Activated effector memory CD4-positive, alpha-beta T cell treated with Interleukin-2 at 50 U/mL for 16 hours (primary cell): ENCODE measurements at regions not wholly inside any gene's neighbourhood (a gene's known extent, or its start where the extent isn't known, plus 50 kb on each side); places are given as distances from the start of the nearest gene placed in this dataset.

ENCODE experiments used
- DNase-seq: peaks from one replicate; pipeline ENCODE4 v3.0.0-alpha.2; 2020

- no peak for DNase-seq
Observed at GRCh38 chr5:6872441-6873160, 159.4 kb downstream of the TENT4A start.

GRCh38 chr5:6873359-6873758 is 160.1 kb downstream of the TENT4A start:
- no peak for DNase-seq

- DNase-seq: no peak
Observed at GRCh38 chr5:6875376-6875775, 162.1 kb downstream of the TENT4A start.

GRCh38 chr5:6877986-6878828 is 165.0 kb downstream of the TENT4A start:
- no peak for DNase-seq

GRCh38 chr5:6885581-6885980 is 172.3 kb downstream of the TENT4A start:
- DNase-seq: no peak

- DNase-seq: no peak
Observed at GRCh38 chr5:6886866-6887265, 173.6 kb downstream of the TENT4A start.

- no peak for DNase-seq
Observed at GRCh38 chr5:6889030-6889429, 175.8 kb downstream of the TENT4A start.

- no peak for DNase-seq
Observed at GRCh38 chr5:6899221-6899620, 186.0 kb downstream of the TENT4A start.

- no peak for DNase-seq
Observed at GRCh38 chr5:6900247-6901227, 187.3 kb downstream of the TENT4A start.

GRCh38 chr5:6902094-6902493 is 188.9 kb downstream of the TENT4A start:
- DNase-seq: no peak

- DNase-seq: no peak
Observed at GRCh38 chr5:6902597-6902996, 189.4 kb downstream of the TENT4A start.

- no peak for DNase-seq
Observed at GRCh38 chr5:6903934-6904333, 190.7 kb downstream of the TENT4A start.

- no peak for DNase-seq
Observed at GRCh38 chr5:6904860-6905259, 191.6 kb downstream of the TENT4A start.

GRCh38 chr5:6905423-6905822 is 192.2 kb downstream of the TENT4A start:
- DNase-seq: no peak

GRCh38 chr5:6905883-6906282 is 192.7 kb downstream of the TENT4A start:
- no peak for DNase-seq

- DNase-seq: no peak
Observed at GRCh38 chr5:6907320-6907918, 194.2 kb downstream of the TENT4A start.

GRCh38 chr5:6909901-6910300 is 196.7 kb downstream of the TENT4A start:
- no peak for DNase-seq

GRCh38 chr5:6910950-6911349 is 197.7 kb downstream of the TENT4A start:
- DNase-seq: no peak

- DNase-seq: no peak
Observed at GRCh38 chr5:6914347-6914746, 201.1 kb downstream of the TENT4A start.

- no peak for DNase-seq
Observed at GRCh38 chr5:6915574-6915973, 202.3 kb downstream of the TENT4A start.

GRCh38 chr5:6918255-6918654 is 205.0 kb downstream of the TENT4A start:
- no peak for DNase-seq

GRCh38 chr5:6920628-6921256 is 207.5 kb downstream of the TENT4A start:
- DNase-seq: no peak
